Glomerular endothelial cell (primary cell): ENCODE measurements at regions not wholly inside any gene's neighbourhood (a gene's known extent, or its start where the extent isn't known, plus 50 kb on each side); places are given as distances from the start of the nearest gene placed in this dataset.

ENCODE experiments used
- DNase-seq: peaks from one replicate; pipeline ENCODE4 v3.0.0-alpha.2; 2011; ENCODE audit warnings: low read depth, low spot score; ENCODE audit errors: extremely low read depth

DNA sequence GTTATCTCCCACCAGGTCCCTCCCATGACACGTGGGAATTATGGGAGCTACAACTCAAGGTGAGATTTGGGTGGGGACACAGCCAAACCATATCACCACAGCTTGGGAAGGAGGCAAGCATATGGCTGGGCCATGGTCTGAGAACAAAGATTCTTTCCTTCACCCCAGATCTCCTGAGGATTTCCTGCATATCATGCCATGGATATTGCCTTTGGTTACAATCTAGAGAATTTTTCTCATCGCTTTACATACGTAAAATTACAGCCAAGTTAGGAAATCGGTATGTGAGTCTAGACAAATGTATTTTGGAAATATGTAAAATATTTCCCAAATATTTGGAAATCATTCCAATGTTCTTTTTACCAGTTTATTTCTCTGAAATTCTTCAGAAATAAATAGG, 398.3 kb downstream of the RFC3 start:
- no peak for DNase-seq

DNA sequence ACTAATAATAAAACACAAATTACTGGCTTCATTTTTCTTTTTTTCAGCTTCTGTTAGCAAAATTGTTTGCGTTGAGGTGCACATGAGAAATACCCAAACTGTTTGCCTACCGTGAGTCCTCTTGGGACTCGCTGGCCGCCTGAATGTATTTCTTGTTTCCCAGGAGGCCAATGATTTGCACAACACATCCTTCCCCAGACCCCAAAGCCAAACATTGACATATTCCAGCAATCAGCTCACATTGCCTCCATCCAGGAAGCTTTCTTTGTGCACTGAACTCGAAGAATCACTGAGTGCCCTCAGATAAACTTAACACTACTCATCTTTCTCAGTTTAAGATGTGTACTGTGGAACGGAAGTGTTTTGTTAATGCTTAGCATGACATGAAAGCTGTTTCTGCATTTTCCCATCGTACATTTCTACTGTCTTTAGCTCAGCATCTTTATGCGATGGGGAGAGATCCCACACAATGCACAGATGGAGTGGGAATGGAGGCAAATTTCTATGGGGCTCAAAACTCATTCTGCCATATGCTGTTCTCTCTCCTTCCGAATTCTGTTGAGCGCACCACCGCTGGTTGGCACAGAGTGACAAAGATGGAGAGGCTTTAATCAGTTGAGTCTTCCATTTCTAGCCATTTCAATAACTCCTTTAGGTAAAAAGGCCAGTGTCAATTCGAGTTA, 399.5 kb downstream of the RFC3 start:
- DNase-seq = no peak

DNA sequence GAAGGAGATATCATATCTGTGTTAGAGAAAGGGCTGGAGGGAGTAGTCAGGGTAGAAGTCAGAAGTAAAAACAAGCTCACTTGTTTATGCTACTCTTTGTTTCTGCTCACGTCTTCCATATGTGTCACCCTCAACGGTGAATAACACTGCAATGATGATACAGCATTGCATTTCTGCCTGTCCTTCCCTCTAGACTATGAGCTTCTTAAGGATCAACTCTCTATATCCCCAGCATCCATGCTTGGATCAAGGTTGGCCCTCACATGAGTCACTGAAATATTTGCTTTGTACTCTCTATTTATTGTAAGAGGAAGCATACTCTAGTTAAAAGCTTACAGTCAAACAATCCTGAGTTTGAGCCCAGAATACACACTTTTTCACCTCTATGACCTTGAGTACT, 406.0 kb downstream of the RFC3 start:
- DNase-seq = no peak

DNA sequence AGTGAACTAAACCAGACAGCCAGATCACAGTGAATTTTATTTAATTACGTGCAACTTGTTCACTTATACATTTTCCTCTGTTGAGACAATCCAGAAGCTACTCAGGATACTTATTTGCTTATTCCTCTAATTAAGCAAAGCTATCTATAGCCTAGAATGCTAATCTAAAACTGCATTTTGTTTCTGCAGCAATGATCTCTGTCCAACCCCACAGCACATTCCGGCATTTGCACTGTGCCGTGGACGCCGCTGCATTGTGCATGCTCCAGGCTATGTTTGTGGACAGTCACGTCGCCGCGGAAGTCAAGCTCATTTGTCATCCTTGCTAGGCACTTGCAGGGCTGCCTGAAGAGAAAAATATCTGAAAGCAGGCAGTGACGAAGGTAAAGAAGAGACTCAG, 406.9 kb downstream of the RFC3 start:
- DNase-seq = no peak

DNA sequence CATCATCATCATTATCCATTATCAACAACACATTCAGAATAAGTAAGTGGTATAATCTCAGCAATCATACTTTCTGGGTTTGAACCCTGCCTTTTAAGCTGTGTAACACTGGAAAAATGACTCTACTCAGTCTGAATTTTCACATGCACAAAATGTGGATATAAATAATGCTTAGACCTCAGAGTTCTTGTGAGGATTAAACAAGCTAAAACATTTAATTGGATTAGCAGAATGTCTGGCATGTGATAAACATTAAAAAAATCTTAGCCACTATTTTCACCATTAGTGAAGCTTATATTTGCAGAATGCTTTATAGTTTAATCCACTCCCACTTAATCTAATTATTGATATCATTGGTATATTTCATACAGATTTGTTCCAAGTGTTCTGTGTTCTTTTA, 412.3 kb downstream of the RFC3 start:
- DNase-seq = no peak

DNA sequence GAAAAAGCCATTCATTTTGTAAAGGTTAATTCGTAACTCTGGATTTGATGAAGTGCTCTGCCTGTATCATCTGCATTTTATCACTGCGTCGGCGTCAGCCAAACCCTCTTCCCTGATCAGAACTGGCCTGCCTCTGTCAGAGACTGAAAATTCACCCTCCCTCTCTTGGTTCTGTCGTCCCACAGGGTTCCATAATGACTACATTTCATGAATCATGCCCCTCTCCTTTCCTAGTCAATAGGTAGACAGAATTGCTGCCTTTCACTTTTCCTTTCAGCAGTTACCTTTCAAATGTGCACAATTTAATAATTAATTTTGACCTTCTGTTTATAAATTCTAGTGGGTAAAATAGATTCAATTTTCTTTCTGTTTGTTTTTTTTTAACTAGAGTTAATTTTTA, 423.4 kb downstream of the RFC3 start:
- DNase-seq = no peak

DNA sequence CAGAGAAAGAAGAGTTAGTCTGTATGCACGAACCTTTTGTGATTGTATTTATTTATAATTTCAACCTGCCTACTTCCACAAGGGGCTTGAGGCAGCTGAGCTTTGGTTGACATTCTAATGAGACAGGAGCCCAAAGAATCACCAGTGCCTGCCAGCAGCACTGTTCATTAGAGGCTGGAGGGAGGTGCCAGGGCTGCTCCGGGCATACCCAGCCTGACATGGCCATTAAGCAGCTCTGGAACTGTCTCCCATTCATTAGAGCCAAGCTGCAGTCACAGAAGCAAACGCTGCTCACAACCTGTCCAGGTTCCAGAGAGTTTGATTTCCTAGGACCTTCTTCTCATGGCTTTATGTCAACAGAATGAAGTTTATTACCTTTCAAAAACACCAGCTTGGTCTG, 425.5 kb downstream of the RFC3 start:
- no peak for DNase-seq

DNA sequence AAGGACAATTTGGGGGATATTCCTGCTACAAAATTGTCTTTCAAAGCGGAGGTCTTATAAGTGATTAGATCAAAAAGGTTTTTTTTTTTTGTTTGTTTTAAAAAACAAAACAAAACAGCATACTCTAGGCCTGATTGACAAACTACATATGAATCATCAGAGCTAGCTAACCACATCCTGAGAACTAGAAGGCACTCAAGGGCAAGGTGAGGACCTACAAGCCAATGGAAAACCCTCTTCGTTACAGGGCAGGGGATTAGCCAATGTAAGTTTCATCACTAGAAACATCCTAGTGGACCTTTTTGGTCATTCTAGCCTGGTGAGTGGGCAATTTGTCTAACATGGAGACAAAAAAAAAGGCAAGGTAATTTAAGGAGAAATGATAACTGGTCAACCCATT, 428.6 kb downstream of the RFC3 start:
- DNase-seq = no peak

DNA sequence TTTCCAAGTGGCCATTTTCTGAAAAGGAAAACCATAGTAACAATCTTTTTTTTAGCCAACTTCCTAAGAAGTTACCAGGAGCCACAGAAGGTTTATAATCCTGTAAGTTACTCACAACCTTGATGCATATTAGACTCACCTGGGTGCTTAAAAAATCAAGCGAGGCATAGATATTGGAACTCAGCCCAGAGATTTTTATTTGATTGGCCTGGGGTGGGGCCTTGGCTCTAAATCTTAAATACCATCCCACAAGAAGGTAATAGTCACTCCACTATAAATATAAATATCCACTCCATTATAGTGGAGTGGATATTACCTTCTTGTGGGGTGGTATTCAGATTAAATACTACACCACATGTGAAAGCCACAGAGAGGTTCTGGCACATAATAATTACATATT, 429.6 kb downstream of the RFC3 start:
- DNase-seq = no peak

DNA sequence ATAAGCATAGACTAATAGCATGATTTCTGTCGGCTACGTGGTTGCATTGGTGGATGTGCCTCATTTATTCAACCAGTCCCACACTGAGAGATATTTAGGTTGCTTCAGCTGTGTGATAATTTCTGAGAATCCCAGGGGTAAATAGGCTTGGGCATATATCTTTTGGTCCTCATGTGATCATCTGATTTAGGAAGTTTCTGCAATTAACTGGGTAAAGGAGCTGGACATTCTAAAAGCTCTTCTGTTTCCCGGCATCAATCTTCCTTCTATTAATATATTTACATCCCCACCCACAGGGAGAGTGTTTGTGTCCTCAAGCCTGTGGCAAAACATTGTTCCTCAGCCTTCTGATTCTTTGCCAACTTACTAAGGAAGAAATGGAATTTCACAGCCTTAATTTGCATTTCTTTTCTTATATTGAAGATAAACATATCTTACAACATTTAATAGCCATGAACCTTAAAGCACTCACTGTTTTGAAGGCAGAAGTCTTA, 431.6 kb downstream of the RFC3 start:
- DNase-seq = no peak

DNA sequence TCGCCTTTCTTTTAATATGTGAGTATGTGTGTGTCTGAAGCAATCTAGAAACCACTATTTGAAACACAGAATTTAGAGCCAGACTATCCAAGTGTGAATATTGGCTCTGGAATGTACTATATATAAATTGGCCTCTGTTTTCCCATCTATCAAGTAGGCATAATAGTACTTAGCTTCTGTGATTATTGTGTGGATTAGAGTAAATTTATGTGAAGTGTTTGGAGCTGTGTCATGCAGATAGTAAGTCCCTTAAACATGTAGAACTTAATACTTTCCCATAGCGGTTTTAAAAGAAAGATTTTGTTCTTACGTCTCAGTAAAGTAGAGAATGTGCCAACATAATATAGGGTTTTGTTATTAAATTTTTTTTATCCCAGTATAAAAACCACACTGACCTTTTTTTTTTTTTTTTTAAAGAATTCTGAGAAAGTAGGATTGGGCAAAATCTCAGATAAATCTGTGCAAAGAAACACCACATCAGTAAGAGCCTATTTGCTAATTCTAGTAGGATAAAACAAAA, 432.3 kb downstream of the RFC3 start:
- no peak for DNase-seq

DNA sequence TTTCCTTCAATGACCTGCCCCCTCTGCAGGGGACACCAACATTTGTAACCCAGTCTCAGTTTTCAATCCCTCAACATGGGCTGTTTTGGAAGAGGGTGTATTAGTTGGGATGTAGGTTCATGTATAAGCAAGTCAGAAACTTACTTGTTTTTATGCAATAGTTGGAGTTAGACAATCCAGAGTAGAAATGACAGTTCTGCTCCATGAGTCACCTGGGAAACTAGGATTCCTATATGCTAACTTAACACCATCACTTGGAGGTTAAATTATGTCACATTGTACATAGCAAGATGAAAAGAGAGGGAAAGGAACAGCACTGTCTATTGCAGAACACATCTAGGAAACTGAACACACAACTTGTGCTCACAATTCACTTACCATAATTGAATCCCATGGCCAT, 436.4 kb downstream of the RFC3 start:
- DNase-seq = no peak

DNA sequence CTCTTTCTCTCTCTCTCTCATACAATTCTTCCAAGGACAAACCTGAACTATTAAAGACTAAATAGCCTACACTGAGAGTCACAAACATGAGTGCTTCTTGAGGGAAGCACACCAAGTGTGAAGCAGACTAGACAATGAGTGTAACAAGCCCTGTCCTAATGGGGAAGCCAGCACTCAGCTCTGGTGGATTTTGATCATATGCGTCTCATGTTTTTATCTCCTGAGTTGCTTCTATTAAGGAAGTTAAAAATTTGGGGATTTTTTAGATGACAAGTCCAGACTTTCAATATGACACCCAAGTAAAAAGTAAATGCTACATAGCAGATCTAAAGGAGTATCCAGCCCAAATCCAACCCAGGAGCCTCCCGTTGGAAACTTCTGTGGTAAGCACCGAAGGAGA, 437.8 kb downstream of the RFC3 start:
- DNase-seq = no peak

DNA sequence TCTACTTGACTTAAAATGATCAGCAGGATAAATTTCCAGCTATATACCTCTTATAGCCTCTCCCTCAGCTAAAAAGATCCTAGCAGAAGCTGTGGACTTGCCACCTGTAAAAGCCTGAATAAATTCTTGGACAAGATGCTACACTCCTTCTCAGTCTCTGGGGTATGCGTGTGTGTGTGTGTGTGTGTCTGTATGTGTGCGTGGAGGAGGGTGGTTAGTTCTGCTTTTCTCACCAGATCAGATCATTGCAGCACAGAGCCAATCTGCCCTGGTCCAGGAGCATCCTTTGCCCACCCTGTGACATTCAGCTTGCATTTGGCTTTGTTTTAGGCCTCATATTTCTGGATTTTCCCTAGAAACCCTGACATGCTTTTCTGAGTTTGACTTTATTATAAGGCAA, 438.3 kb downstream of the RFC3 start:
- DNase-seq = no peak

DNA sequence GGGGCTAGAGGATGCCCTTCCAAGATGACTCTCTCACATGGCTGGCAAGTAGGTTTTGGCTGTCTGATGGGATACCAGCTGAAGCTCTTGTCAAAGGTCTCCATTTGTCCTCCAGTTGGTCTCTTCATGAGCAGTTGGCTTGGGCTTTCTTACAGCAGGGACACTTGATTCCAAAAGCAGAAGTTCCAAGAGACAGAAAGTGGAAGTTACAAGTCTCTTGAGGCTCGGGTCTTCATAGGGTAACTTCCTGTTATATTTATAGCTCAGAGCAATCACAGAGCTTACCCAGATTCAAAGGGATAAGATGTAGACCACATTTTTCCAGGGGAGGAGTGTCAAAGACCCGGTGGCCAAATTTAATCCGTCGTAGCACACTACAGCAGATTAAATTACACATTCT, 440.0 kb downstream of the RFC3 start:
- no peak for DNase-seq

DNA sequence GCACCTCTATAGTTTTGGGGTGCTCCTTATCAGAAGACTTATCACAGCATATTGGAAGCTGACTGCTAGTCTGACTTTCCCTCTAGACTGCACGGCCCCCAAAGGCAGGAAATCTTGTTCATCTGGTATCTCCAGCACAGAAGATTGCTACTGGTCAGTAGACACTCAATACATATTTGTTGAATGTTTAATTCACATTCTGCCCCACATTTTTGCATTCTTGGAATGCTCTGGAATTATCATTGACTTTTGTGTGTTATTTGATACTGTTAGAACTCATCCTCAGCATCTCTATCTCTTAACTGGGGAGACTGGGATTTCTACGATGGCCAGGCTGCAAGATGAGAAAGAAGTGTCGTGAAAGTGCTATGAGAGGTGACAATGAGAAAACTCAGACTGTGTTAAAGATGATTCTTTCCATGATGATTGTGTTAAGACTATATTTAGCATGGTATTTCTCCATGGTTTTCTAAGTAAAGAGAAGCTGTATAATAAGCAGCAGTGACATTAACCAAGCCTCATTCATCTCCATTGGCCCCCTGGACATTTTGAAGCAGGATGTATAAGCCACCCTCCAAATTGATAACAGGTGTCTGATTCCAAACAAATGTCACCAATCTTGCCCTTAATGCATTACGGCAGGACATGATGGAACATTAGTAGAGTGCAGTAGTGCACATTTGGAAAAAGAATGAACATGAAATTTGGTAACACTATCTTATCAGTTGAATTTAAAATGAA, 440.9 kb downstream of the RFC3 start:
- no peak for DNase-seq

DNA sequence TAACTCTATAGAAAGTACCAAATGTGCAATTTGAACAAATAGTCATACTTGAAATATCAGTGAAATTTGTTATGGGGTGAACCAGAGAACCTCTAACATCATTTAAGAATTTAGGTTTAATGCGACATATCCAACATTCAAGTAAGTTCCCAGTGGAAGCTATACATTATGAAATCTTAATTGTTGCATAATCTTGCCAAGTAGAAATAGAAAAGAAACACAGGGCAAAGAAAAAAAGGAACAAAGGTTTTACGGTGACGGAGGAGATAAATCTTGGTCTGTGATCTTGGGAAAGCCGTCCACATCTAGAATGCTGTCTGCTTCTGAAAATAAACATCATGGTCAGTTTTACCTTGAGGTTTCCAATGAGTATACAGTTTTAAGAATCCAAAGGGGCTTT, 445.7 kb downstream of the RFC3 start:
- no peak for DNase-seq

DNA sequence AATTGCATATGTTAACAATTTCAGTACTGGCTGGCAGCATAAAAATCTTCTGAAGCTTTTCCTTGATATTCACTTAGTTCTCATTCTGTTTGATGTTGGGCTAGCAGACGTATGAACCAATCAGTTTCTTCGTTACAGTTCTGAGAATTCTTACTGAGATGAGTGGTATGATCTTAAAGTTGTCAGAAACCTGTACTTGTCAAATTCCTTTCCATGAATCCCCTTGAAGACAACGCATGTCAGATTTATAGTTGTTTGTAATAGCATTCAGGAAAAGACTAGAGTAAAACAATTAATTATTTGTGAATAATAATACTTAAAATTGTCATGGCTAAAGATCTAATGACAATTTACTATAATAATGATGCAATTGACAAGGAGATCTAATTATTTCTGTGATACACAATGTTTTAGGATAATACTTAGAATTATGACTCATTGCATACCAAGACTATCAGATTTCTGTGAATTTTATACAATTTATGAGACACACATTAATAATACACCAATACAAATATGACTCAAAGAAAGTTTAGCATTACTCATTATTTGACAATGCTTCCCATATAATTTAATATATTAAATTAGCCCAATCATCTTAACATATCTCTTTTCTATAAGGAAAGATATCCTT, 447.2 kb downstream of the RFC3 start:
- no peak for DNase-seq

DNA sequence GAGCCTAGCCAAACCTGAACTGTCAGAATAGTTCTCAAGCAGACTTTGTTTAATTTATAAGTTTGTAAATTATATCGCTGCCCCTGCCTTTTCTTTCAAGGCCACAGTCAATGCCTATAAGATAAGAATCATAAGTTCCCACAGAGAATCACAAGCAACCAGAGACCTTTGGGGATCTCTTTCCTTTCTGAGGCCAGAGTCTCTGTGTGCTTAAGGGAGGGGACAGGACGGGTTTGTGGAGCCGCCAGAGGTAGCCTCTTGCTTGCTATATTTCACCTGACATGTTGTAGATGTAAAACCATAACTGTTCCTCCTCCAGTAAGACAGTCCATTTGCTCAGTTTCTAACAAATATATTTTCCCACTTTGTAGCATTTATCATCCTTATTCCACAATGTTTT, 458.8 kb downstream of the RFC3 start:
- no peak for DNase-seq

DNA sequence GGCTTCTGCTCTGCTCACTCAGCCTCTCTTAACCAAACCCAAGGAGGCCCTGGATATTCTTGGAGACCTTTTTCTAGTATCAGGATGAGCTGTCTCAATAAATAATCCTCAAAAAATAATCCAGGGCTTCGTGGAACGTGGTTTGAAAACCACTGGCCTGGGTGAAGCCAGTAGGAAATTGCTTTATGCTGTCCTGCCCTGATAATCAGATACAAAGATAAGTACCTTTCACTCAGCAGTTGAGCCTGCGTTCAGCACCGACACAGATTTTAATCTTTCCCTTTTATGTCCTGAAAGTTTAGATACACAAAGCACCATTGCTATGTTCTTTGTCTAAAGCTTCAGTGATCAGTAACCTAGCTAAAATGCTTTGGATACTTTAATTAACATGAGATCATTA, 460.0 kb downstream of the RFC3 start:
- DNase-seq = no peak

DNA sequence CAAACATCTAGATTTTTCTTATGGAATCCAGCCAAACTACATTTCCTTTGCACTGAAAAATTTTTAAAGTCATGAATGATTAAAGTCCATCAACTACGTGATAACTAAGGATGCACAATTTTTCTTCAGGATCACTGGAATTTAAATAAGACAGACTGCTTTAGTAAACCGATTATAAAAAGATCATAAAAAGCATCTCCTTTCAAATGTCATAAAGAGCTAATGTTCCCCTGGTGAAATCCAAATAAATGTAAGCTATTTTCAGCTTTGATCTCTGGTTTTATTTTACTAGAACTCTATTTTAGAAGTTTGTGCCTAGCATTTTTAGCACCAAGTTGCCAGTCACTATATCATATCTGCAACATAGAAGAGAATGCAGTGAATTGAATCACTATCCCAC, 460.8 kb downstream of the RFC3 start:
- no peak for DNase-seq

DNA sequence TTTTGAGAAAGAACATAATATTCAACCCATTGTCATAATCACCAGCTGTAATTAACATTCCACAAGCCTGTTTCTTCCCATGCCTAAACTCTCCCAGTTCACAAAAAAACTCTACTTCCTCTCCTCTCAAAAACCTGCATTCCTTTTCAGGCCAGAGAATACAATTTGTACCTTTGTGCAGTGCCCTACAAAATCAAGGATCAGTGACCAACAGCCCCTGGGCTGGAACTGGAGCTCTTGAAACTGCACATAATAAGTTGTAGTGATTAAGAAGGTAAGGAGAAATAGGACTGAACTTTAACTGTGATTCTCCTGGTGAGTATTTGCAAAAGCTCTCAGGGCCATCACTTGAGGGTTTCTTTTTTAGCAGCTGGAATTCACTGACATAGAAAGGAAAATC, 472.7 kb downstream of the RFC3 start:
- no peak for DNase-seq
